Sigmoid colon (tissue), 6 donors: ENCODE measurements at regions not wholly inside any gene's neighbourhood (a gene's known extent, or its start where the extent isn't known, plus 50 kb on each side); places are given as distances from the start of the nearest gene placed in this dataset.

Experiments used
- DNase-seq: peaks from one replicate; pipeline ENCODE4 v3.0.0-alpha.2; 2019
- H3K27ac ChIP-seq, 4 donors: fragments of 200-600 bp; sonication (generic); one replicate each; pipeline ENCODE4 v1.5.1; 2016 to 2019; ENCODE audit warnings: mild to moderate bottlenecking in 1 of 4
- H3K27me3 ChIP-seq, 3 donors: fragments of 200-600 bp; sonication (generic); one replicate each; pipeline ENCODE4 v1.5.1; 2019; ENCODE audit warnings: mild to moderate bottlenecking in 1 of 3
- H3K36me3 ChIP-seq, 4 donors: fragments of 200-600 bp; sonication (generic); one replicate each; pipeline ENCODE4 v1.5.1; 2016 to 2019
- H3K4me1 ChIP-seq, 4 donors: fragments of 200-600 bp; sonication (generic); one replicate each; pipeline ENCODE4 v1.5.1; 2017 to 2019
- H3K4me3 ChIP-seq, 4 donors: fragments of 200-600 bp; sonication (generic); one replicate each; pipeline ENCODE4 v1.5.1; 2017 to 2019; ENCODE audit warnings: mild to moderate bottlenecking in 2 of 4, moderate library complexity in 1 of 4
- H3K9me3 ChIP-seq, 4 donors: fragments of 200-600 bp in 3 of 4; sonication (generic) in 3 of 4; one replicate each; pipeline versions ENCODE4 v1.5.1 to v1.6.1; 2013 to 2019
- EP300 ChIP-seq, 4 donors: sonication (generic); formaldehyde crosslinking; IDR thresholded peaks; one replicate each; pipeline ENCODE4 v1.6.1; 2017; ENCODE audit warnings: antibody characterized with exemption in 4 of 4
- POLR2A ChIP-seq, 2 donors: fragments of 450-650 bp; IDR thresholded peaks; one replicate each; pipeline ENCODE4 v1.6.1; 2016; ENCODE audit warnings: antibody characterized with exemption in 2 of 2, mild to moderate bottlenecking in 2 of 2, moderate library complexity in 2 of 2
- POLR2AphosphoS5 ChIP-seq, 4 donors: sonication (generic); formaldehyde crosslinking; IDR thresholded peaks; one replicate each; pipeline ENCODE4 v1.6.1; 2017; ENCODE audit warnings: antibody characterized with exemption in 4 of 4
- WGBS, 2 donors: extraction: QIAGEN DNeasy Blood & Tissue Kit; methylation state at CpG; one replicate each; pipeline ENCODE4 v1.1.7; 2013; 5-methylcytosine and 5-hydroxymethylcytosine counted together
- intact Hi-C: fragments of 100-400 bp; cut with DNase I; formaldehyde crosslinking; loops from one replicate; pipeline ENCODE4 v1.15.1; 2023
- TF ChIP-seq, protein P1 (sequence below), 4 experiments: fragments of 450-650 bp in 3 of 4; fragments of 200-600 bp in 1 of 4; IDR thresholded peaks; one replicate each; pipeline ENCODE4 v1.5.1; 2016 to 2019; ENCODE audit warnings: antibody characterized with exemption in 4 of 4, mild to moderate bottlenecking in 3 of 4, moderate library complexity in 2 of 4
- donor health status: healthy with polysubstance abuse.
- donor health status: healthy.

GRCh38 chr18:6558446-6559156 lies 143.9 kb upstream of the L3MBTL4 start:
- Histone ChIP-seq H3K4me1 (no peaks in the 10 kb centered on the region), H3K27ac (no peak overlapping the region), H3K4me3 (no peak overlapping the region), H3K36me3 (no peaks in the 10 kb centered on the region), H3K9me3 (no peaks in the 10 kb centered on the region), H3K27me3 (no peaks in the 10 kb centered on the region)
- no peak for TF ChIP-seq EP300 (IDR thresholded peaks at IDR 0.05)
- no peak for TF ChIP-seq POLR2AphosphoS5 (IDR thresholded peaks at IDR 0.05)
- TF ChIP-seq, protein P1, sequence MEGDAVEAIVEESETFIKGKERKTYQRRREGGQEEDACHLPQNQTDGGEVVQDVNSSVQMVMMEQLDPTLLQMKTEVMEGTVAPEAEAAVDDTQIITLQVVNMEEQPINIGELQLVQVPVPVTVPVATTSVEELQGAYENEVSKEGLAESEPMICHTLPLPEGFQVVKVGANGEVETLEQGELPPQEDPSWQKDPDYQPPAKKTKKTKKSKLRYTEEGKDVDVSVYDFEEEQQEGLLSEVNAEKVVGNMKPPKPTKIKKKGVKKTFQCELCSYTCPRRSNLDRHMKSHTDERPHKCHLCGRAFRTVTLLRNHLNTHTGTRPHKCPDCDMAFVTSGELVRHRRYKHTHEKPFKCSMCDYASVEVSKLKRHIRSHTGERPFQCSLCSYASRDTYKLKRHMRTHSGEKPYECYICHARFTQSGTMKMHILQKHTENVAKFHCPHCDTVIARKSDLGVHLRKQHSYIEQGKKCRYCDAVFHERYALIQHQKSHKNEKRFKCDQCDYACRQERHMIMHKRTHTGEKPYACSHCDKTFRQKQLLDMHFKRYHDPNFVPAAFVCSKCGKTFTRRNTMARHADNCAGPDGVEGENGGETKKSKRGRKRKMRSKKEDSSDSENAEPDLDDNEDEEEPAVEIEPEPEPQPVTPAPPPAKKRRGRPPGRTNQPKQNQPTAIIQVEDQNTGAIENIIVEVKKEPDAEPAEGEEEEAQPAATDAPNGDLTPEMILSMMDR (IDR thresholded peaks at IDR 0.05): no peak
- TF ChIP-seq POLR2A (IDR thresholded peaks at IDR 0.05): no peak
- intact Hi-C loops: no loop called here
- DNase-seq: no peak
- WGBS, 2 donors: 68 to 73% methylated on average over 7 of the region's 7 CpGs

DNA sequence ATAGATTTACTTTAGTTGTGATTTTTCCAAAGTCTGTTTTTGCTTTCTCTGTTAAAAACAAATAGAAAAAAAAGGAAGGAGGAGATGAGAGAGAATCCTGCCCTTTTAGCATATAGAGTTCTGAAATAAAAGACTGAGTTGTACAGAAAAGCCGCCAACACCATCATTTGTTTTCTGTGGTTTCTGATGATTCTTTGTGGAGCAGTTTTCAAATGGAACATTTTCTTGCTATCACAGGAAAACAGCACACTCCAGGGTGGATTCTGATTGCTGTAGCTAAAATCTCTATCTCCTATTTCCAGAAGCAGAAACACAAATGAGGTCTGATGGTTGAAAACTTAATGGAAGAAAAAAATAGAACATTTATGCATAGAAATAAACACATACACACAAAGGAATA lies 144.6 kb upstream of the L3MBTL4 start:
- H3K27me3 ChIP-seq: no peaks in the 10 kb centered on the region
- H3K36me3 ChIP-seq: no peaks in the 10 kb centered on the region
- no peak overlapping the region for H3K4me3 ChIP-seq
- TF ChIP-seq POLR2A (IDR thresholded peaks at IDR 0.05) (no peak), POLR2AphosphoS5 (IDR thresholded peaks at IDR 0.05) (no peak), EP300 (IDR thresholded peaks at IDR 0.05) (no peak)
- TF ChIP-seq, protein P1 (IDR thresholded peaks at IDR 0.05): no peak
- no peaks in the 10 kb centered on the region for H3K4me1 ChIP-seq
- intact Hi-C loops: no loop called here
- H3K27ac ChIP-seq: no peak overlapping the region
- 63 to 65% methylated on average over 1 of the region's 1 CpG for WGBS, 2 donors
- no peaks in the 10 kb centered on the region for H3K9me3 ChIP-seq
- no peak for DNase-seq

GRCh38 chr18:6561016-6561415 lies 146.3 kb upstream of the L3MBTL4 start:
- no peak for DNase-seq
- H3K36me3 ChIP-seq: no peaks in the 10 kb centered on the region

DNA sequence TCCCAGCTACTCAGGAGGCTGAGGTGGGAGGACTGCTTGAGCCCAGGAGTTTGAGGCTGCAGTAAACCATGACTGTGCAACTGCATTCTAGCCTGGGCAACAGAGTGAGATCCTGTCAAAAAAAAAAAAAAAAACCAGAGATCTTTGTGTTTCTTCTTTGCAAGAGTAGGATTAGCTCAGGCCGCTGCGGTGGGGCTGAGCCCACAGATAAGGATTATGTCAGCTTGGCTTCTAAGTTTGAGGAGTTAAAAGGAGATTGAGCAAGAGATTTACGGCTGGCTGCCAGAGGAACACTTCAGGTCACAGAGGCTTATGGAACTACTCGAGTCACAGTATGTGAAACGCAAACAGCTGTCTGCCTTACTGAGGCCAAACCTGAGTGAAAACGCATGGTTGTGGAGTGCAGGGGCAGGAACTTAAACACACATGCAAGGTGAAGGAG lies 146.7 kb upstream of the L3MBTL4 start:
- TF ChIP-seq POLR2A (IDR thresholded peaks at IDR 0.05) (no peak), POLR2AphosphoS5 (IDR thresholded peaks at IDR 0.05) (peak in 2 of 4 donors; percentile 34 to 41)
- DNase-seq: peak; percentile 75

More at GRCh38 chr18:6561016-6561415, 146.3 kb upstream of the L3MBTL4 start:
- intact Hi-C loops: no loop called here
- WGBS, 2 donors: 69 to 79% methylated on average over 9 of the region's 9 CpGs
- Histone ChIP-seq H3K27me3 (no peaks in the 10 kb centered on the region), H3K4me3 (no peak overlapping the region), H3K27ac (no peak overlapping the region), H3K4me1 (no peaks in the 10 kb centered on the region), H3K9me3 (no peaks in the 10 kb centered on the region)
- TF ChIP-seq POLR2AphosphoS5 (IDR thresholded peaks at IDR 0.05) (no peak), POLR2A (IDR thresholded peaks at IDR 0.05) (no peak)

GRCh38 chr18:6561862-6562291 lies 147.2 kb upstream of the L3MBTL4 start:
- WGBS, 2 donors: 78 to 79% methylated on average over 8 of the region's 8 CpGs
- Histone ChIP-seq H3K27me3 (no peaks in the 10 kb centered on the region), H3K4me1 (no peaks in the 10 kb centered on the region), H3K27ac (no peak overlapping the region), H3K36me3 (no peaks in the 10 kb centered on the region), H3K9me3 (no peaks in the 10 kb centered on the region), H3K4me3 (no peak overlapping the region)
- DNase-seq: no peak
- intact Hi-C loops: no loop called here
- TF ChIP-seq POLR2AphosphoS5 (IDR thresholded peaks at IDR 0.05) (no peak), POLR2A (IDR thresholded peaks at IDR 0.05) (no peak), EP300 (IDR thresholded peaks at IDR 0.05) (no peak)
- TF ChIP-seq, protein P1 (IDR thresholded peaks at IDR 0.05): no peak

More for the DNA sequence above, 146.7 kb upstream of the L3MBTL4 start:
- Histone ChIP-seq H3K27me3 (no peaks in the 10 kb centered on the region), H3K4me1 (no peaks in the 10 kb centered on the region), H3K4me3 (no peak overlapping the region), H3K9me3 (no peaks in the 10 kb centered on the region), H3K36me3 (no peaks in the 10 kb centered on the region), H3K27ac (no peak overlapping the region)
- intact Hi-C loops: no loop called here
- WGBS, 2 donors: 27 to 38% methylated on average over 6 of the region's 6 CpGs
